Superior temporal gyrus (tissue), 1 donor: ENCODE measurements at regions not wholly inside any gene's neighbourhood (a gene's known extent, or its start where the extent isn't known, plus 50 kb on each side); places are given as distances from the start of the nearest gene placed in this dataset.

Experiments
- DNase-seq: peaks from one replicate; pipeline ENCODE4 v3.0.0-alpha.2; 2016; ENCODE audit errors: extremely low spot score

DNA sequence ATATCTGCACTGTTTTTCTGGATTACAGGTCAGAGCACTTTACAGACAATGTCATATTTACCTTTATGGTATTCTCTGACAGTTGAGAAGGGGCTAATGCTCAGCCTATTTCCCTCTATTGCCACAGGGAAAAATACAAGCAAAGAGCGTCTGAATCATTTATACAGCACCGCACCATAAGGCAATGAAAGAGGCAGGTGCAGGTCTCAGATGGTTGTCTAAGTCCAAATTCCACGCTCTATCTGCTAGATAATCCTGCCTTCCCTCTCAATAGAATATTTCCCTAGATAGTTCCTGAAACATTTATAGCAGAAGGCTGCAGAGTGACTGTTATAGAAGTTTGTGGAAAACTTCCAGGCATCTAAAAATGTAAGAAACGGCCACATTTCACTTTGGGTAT, 446.1 kb upstream of the CDH6 start:
- DNase-seq: no peak

DNA sequence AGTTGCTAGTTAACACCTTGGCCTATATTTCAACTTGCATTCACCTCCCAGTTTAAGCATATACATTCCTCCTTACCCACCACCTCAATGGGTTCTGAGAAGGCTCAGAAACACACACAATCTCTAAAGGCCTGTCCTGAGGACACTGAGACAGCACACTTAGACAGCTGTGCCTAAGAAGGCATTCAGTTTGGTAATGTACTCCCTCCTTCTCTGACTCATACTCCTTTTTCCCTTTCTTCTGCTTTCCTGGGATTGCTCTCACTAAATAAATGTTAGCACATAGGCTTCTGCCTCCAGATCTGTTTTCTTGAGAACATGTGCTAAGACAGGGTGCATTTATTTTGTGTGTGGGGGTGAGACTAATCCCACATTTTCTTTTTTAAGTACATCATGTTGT, 456.8 kb upstream of the CDH6 start:
- no peak for DNase-seq

DNA sequence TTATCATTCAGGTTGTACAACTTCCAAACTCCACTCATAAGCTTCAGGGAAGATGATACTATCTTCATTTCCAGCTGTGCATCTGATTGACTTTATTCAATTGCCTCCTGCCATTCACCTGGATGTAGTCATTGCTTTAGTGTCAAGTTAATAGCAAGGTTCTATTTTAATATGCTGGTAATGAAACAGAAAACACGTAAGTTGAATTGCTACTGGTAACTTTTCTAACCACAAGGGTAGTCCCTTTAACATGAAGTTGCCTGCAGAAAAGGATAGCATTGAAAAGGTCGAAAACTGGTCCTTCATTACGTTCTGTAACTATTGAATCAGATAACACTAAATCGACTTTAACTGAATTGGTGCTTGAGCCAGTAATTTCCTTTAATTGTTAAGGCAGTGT, 459.4 kb upstream of the CDH6 start:
- no peak for DNase-seq

DNA sequence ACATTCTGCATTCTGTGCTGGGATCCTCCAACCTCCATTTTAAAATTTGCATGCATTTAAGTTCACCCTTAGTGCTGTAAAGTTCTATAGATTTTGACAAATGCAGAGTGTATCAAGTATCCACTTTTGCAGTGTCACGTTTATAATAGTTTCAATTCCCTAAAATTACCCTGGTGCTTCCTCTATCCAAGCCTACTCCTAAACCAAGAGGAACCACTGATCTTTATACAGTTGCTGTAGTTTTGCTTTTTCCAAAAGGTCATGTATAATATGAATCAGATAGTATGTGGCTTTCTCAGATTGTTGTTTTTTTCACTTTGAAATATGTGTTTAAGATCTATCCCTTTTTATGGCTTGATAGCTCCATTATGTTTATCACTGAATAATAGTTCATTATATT, 468.4 kb upstream of the CDH6 start:
- DNase-seq: no peak

DNA sequence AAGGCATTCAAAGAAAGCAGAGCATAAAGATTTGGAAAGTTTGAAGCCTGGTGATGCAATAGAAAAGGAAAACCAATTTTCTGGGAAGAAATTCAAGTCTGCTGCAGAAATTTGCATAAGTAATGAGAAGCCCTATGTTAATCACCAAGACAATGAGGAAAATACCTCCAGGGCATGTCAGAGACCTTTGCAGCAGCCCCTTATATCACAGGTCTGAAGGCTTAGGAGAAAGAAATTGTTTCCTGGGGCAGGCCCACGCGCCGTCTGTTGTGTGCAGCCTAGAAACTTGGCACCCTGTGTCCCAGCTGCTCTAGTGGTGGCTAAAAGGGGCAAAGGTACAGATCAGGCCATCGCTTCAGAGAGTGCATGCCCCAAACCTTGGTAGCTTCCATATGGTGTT, 495.3 kb upstream of the CDH6 start:
- DNase-seq: no peak

DNA sequence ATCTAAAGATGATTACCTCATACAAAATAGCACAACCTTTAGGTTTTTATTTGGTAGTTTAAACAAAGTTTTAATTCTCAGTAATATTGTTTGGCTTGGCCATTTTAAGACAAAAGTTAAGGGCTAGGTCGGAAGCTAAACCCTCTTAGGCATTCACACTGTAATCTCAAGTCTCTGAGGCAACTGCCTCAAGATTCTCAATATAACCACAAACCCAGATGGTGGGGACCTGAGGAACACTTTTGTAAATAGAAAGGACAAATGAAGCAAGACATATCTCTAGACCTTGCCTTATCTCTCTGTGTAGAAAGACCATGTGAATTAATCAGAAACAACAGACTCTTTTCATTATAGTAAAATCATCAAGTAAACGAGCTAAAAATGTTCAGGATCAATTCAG, 500.2 kb upstream of the CDH6 start:
- no peak for DNase-seq

DNA sequence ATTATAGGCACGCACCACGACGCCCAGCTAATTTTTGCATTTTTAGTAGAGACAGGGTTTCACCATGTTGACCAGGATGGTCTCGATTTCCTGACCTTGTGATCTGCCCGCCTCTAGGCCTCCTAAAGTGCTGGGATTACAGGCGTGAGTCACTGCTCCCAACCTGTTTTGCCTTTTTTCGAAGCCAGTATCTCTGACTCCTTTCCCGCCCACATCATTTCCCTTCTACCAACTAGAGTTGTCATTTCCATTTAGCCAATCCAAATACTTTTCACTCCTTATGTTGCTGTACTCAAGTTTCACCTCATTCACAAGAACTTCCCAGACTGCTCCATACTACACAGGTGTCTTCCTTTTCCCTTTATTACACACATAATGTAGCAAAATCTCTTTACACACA, 502.6 kb upstream of the CDH6 start:
- DNase-seq: no peak

DNA sequence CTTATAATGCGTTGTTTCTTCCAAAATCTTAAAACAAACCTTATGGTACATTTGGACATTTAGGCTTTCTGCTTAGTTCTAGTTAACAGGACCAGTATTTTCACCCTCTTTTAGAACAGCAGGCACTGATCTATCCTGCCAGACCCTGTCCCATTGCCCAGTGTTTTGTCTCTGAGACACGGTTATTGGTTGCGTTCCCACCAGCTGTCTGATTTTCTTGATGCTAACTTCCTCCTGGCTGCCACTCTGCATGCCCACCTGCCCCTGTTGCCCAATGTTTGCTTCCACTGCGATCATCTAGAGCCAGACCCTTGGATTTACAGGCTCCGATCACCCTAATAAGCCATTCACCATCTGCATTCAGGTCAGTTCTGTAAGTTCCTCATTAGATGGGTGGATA, 506.0 kb upstream of the CDH6 start:
- no peak for DNase-seq

DNA sequence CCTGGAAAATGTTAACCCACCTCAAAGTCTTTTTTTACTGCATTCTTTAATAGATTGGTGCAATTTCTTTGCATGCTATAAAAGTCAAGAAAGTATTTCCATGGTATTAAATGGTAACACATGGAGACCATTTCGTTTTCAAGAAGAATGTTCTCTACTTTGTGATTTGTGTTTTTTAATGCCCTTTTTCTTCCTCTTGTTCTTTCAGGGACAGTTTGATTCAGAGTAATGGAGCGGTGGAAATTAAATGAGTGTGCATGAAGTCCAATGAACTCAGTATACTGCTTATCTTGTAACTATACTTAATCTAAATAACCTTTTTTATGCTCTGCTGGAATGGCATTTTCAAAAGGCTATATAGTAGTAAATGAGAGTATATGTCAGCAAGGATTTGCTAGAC, 507.0 kb upstream of the CDH6 start:
- no peak for DNase-seq

DNA sequence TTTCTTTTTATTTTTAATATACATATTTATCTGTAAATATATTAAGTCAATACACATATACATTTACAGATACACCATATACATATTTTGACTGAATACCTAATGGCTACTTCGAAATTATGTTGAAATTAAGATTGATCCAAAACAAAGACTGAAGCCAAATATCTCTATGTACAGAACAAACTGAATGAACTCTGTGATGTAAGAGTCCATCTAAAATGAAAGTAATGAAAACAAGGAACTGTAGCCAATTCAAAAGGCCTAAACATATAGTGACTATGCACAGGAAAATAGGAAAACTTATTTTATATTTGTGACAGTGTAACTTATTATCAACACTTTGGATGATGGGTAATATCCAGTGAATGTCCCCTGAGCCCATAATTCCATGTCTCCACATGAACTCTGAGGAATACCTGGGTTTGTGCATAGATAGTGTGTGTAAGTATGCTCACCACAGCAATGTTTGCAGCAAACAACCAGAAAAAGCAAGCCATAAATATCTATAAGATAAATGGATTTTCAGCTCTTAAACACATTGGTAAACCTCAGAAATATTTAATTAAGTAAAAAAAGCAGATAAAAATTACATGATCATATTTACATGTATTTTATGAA, 517.2 kb upstream of the CDH6 start:
- no peak for DNase-seq

DNA sequence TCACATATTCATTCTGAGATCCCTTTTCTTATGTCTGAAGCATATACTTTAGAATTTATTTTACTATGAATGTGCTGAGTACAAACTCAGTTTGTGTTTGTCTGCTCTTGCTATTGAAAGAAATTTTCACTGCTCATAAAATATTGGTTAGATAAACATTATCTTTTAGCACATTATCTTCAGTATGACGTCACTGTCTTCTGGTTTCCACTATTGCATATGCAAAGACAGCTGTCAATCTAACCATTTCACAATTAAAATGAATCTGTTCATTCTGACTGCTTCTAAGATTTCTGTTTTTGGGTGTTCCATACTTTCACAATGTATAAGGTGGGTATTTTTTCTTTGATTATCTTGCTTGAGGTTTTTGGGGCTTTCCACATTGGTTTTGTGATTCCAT, 526.2 kb upstream of the CDH6 start:
- DNase-seq: no peak

DNA sequence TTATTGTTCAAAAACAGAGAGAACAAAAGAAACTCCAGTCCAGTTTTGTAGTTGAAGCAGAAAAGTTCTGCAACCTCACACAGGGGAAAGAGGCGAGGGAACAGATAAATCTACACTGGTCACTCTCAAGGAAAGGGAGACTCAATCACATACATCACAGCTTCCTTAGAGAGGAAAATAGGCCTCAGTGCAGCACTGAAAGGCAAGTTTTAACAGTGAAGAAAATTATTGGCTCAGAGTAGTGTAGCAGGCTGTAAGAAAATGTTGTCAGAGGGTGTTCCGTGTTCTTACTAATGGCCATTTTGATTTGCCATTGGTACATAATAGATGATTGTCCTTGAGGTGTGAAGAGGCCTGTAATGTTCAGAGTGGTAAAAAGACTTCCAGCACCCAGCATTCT, 530.0 kb upstream of the CDH6 start:
- no peak for DNase-seq

DNA sequence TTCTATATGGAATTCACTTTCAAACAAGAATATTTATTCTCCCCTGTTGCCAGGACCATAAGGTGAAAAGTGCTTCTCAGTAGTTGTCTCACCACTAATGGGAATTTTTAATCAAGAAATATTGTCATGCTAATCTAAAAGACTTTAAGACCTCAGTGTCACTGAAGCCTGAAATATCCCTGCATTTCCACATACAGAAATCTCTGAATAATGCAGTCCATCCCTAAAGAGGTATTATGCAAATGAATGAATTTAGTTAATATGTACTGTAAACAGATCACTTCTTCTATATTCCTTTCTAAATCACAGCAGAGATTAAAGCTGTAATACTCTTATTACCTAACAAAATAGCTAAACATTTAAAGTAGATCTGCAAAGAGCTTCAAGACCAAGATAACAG, 531.1 kb upstream of the CDH6 start:
- DNase-seq: no peak

DNA sequence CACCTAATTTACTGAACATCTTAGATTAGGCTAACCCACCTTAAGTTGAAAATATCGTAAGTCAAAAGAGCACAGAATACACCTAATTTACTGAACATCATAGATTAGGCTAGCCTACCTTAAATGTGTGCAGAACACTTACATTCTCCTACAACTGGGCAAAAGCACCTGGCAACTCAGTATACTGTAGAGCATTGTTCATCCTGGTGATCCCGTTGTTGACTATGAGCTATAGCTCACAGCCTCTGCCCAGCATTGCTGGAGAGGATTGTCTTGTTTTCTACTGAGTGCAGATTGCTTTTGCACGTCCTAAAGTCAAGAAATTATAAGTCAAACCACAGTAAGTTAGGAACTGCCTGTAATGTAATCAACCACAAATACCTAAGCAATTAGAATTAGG, 531.8 kb upstream of the CDH6 start:
- no peak for DNase-seq

DNA sequence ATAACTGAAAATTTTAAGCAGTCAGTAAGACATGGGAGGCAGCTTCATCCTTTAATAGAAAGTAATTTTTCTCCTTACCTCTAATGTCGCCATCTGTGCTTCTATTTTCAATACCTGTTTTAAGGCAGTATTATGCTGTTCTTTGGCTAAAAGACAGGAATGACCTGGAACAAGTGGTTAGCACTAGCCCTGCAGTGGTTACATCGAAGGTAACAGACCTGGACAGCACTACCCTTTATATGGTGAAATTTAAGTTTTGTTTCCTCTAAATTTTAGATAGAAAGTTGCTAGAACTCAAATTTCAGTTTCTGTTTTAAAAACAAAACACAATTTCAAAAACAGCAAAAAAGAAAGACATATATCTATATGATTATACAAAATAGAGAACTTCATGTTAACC, 534.1 kb upstream of the CDH6 start:
- no peak for DNase-seq

DNA sequence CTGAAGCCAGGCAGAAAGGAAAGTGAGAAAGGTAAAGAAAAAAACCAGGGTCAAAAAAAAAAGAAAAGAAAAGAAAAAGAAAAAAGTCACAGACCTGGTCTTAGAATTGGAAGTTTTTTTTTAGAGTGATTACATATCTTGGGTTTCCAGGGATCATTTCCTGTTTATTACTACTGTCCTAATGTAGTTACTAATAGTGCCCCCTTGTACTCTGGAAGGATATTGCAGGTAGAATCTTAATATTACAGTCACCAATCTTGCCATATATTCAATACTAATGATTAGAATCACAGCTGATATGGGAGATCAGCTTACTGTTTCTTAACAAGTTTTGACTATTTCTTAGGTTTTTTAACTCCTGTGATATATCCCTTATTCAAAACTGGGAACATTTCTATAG, 543.2 kb upstream of the CDH6 start:
- no peak for DNase-seq

DNA sequence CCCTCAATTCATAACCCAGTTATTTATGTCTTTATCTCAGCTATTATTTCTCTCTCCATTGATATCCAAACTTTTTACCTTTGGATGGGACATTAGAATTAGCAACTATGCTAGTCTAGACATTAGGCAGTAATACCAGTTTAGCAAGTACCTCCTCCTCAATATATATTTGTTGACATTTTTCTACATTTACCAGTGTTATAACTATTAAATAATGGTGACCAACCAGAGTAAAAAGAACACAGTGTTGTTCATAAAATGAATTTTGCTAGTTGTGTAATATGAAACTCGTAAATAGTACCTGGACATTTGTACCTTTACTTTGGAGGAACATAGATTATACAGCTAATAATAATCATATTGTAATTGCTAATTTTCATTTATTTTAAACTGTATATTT, 554.6 kb upstream of the CDH6 start:
- DNase-seq: no peak

DNA sequence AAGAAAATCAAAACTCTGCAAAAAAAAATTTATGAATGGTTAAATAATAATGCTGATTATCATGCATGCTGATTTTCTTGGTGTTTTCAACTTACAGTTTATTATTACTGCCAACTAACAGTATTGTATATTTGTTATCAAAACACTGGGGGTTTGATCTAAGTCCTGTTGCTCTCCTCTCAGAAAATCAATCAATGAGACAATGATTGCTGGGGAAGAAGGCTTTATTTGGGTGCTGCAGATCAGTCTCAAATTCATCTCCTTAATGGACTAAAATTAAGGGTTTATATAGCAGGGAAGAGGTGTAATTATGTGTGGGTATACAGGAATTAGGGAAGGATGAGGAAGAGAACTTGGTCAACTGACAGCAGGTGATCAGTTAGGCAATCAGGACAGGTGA, 565.5 kb upstream of the CDH6 start:
- DNase-seq: no peak

DNA sequence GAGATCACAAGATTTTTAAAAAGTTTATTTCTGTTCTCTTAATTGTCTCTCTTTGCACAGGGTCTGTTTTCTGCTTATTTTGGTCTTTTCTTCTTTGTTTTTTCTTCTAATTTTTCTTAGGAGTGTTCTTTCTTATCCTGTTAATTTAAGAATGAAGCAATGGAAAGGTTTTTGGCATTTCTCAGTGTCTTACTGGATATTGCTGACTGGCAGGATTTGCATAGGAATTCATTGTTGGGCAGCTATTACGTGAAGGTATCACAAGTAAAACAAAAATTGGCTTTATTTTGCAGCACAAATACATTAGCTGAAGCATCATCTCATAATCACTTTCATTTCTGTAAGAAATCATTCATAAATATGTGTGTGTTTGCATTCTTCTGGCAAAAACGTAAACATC, 566.9 kb upstream of the CDH6 start:
- no peak for DNase-seq

DNA sequence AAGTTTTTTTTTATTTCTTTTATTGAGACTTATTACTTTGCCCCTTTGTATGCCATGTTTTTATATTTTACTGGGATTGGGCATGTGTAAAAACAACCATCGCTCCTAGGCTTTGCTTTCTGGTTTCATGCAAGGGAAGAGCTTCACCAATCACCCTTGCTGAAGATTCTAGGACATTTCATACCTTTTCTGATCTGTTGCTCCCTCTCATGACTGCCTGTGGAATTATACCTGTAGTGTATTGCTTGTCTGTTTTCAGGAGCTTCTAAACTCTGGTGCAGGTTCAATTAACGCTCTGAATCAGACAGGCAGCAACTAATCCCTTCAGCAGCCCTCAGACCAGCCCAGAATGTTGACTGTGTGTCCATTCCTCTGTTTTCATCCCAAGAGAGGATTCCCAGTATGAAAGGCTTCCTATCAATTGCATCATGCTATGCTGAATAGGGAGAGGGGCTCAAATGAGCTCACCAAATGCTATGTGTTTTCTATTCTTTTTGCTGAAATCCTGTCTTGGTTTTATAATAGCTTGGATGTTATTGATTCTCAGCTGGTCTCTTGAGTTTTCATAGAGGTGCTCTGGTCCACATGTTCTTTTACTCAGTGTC, 572.9 kb upstream of the CDH6 start:
- no peak for DNase-seq

DNA sequence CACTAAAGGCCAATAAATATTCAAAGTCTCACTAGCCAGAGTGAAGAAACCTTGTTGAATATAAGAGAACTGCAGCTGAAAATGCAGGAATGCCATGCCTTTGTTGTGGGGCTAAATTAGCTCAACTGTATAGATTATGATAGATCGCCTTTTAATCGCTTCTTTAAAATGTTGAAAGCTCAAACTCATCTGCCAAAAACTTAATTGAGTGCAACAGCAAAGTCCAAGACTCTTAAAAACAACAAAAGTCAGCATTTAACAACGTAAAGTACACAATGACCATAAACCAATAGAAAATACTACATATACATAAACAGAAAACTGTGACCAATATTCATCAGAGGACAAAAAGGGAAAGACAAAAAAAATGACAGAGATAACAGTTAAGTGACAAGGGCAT, 585.0 kb upstream of the CDH6 start:
- DNase-seq: no peak

DNA sequence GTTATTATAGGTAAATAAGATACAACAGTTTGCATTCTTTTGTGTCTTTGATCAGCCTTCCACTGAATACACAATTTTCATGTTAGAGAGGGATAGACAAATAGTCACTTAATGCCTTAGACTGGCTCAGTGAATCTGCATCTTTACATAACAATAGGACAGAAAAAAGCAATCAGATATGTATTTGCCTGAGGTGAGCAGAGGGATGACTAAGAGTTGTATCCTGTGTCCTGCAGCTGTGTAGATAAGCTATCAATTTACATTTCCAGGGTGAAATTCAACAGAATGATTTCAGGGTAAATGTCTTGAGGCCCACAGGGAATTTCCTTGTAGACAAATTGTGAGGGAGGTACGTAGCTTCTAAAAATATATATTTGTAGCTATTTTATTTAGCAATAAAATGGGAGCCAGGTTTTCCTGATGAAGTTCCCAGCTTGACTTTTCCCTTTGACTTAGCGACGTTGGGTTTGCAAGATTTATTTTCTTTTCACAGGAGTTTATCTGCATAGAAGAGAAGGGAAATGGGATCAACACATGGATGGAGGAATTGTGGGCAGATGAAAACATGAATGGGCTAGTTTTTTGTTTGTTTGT, 586.1 kb upstream of the CDH6 start:
- DNase-seq: no peak

DNA sequence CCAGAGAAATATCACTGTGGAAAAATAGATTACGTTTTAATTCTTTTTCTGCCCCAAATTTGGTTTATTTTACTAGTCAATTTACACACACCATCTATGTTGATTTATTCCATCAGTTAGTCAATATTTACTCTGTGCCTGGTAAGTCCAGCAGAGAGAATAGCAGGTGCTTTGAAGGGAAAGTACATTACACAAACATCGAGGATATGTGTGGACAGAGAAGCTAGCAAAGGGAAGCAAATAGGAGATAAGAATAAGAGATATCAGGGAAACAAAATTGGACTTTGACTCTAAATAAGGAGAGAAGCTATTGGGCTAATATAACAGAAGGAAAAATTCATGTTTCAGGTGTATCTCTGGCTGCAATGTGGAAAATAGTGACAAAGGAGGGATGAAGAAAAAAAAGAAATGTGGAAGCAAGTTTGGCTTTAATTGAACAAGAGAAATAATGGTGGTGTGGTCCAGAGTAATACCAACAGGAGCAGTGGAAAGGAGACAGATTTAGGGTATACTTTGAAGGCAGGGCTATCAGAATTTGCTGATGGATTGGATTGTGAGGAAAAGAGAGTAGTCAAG, 587.7 kb upstream of the CDH6 start:
- DNase-seq: no peak
